Gastrocnemius medialis (tissue), 4 donors: ENCODE measurements at regions not wholly inside any gene's neighbourhood (a gene's known extent, or its start where the extent isn't known, plus 50 kb on each side); places are given as distances from the start of the nearest gene placed in this dataset.

Source experiments
- ATAC-seq, 2 donors: fragments of 150-250 bp; one replicate each; pipeline ENCODE4 v1.9.1; 2016
- DNase-seq, 2 donors: peaks; one replicate each; pipeline ENCODE4 v3.0.0-alpha.2; 2019
- H3K27ac ChIP-seq, 4 donors: fragments of 200-600 bp; sonication (generic); 1 replicate in 1 of 4; 2 replicates in 3 of 4; pipeline ENCODE4 v1.5.1; 2016 to 2018; ENCODE audit warnings: mild to moderate bottlenecking in 2 of 4, moderate library complexity in 1 of 4
- H3K27me3 ChIP-seq, 3 donors: fragments of 200-600 bp; sonication (generic) in 2 of 3; 1 replicate in 1 of 3; 2 replicates in 2 of 3; pipeline versions ENCODE4 v1.5.1 to v1.6.0; 2016 to 2019; ENCODE audit warnings: mild to moderate bottlenecking in 1 of 3, moderate library complexity in 1 of 3
- H3K36me3 ChIP-seq, 2 donors: fragments of 200-600 bp; sonication (generic) in 1 of 2; one replicate each; pipeline ENCODE4 v1.5.1; 2017 to 2018
- H3K4me1 ChIP-seq, 2 donors: fragments of 200-600 bp; sonication (generic) in 1 of 2; one replicate each; pipeline ENCODE4 v1.5.1; 2016 to 2017; ENCODE audit warnings: mild to moderate bottlenecking in 2 of 2
- H3K4me3 ChIP-seq, 4 donors: fragments of 200-600 bp; sonication (generic) in 3 of 4; 1 replicate in 1 of 4; 2 replicates in 3 of 4; pipeline ENCODE4 v1.5.1; 2016 to 2019; ENCODE audit warnings: mild to moderate bottlenecking in 2 of 4
- H3K9me3 ChIP-seq, 3 donors: fragments of 200-600 bp; sonication (generic) in 2 of 3; 1 replicate in 1 of 3; 2 replicates in 2 of 3; pipeline ENCODE4 v1.5.1; 2016 to 2019
- POLR2A ChIP-seq, 2 donors: fragments of 450-650 bp; IDR thresholded peaks; one replicate each; pipeline ENCODE4 v1.6.1; 2017; ENCODE audit warnings: antibody characterized with exemption in 2 of 2, mild to moderate bottlenecking in 2 of 2, moderate library complexity in 2 of 2
- in situ Hi-C, 4 donors: fragments of 200-750 bp; cut with MboI; loops; one replicate each; pipeline versions ENCODE4 v1.15.0 to v1.8.0; 2017; ENCODE audit warnings: low sequenced_read_pairs in 4 of 4
- intact Hi-C: fragments of 100-400 bp; cut with DNase I; formaldehyde crosslinking; loops from one replicate; pipeline ENCODE4 v1.15.1; 2023; ENCODE audit warnings: low total_unique reads
- TF ChIP-seq, protein P1 (sequence below), 5 experiments: fragments of 450-650 bp in 3 of 5; fragments of 200-600 bp in 2 of 5; sonication (generic) in 2 of 5; IDR thresholded peaks in 4 of 5; conservative IDR thresholded peaks in 1 of 5; 1 replicate in 4 of 5; 2 replicates in 1 of 5; pipeline ENCODE4 v1.5.1; 2016 to 2019; ENCODE audit warnings: antibody characterized with exemption in 5 of 5, mild to moderate bottlenecking in 3 of 5, moderate library complexity in 3 of 5

GRCh38 chr4:138413273-138413672, 171.1 kb upstream of the SLC7A11 start:
- Histone ChIP-seq H3K36me3 (no peaks in the 10 kb centered on the region), H3K9me3 (no peaks in the 10 kb centered on the region), H3K4me1 (no peaks in the 10 kb centered on the region), H3K4me3 (no peak overlapping the region), H3K27ac (no peak overlapping the region), H3K27me3 (no peaks in the 10 kb centered on the region)
- in situ Hi-C loops (no loop called here), intact Hi-C loops (no loop called here)
- no peak for DNase-seq
- no peak for ATAC-seq
- TF ChIP-seq, protein P1, sequence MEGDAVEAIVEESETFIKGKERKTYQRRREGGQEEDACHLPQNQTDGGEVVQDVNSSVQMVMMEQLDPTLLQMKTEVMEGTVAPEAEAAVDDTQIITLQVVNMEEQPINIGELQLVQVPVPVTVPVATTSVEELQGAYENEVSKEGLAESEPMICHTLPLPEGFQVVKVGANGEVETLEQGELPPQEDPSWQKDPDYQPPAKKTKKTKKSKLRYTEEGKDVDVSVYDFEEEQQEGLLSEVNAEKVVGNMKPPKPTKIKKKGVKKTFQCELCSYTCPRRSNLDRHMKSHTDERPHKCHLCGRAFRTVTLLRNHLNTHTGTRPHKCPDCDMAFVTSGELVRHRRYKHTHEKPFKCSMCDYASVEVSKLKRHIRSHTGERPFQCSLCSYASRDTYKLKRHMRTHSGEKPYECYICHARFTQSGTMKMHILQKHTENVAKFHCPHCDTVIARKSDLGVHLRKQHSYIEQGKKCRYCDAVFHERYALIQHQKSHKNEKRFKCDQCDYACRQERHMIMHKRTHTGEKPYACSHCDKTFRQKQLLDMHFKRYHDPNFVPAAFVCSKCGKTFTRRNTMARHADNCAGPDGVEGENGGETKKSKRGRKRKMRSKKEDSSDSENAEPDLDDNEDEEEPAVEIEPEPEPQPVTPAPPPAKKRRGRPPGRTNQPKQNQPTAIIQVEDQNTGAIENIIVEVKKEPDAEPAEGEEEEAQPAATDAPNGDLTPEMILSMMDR (IDR thresholded peaks at IDR 0.05 in 4 of 5, conservative IDR thresholded peaks at IDR 0.05 in 1 of 5), result no peak

DNA sequence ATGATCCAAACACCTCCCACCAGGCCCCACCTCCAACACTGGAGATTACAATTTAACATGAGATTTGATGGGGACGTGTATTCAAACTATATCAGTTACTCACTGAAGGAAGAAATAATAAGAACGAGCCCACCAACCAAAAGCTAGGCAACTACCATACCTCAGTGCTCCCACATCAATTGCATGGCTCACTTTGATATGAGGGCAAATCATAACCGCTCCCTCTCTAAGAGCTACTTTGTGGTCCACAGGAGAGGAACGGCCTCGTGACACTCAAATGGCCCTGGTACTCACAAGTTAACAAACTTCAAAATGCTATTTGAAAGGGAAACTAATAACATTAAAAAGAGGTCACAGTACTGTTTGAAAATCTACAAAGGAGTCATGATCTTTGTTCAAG, 170.7 kb upstream of the SLC7A11 start:
- intact Hi-C loops, result no loop called here
- ATAC-seq (no peak), DNase-seq (no peak)
- Histone ChIP-seq H3K27ac (no peak overlapping the region), H3K4me3 (no peak overlapping the region), H3K9me3 (no peaks in the 10 kb centered on the region), H3K4me1 (no peaks in the 10 kb centered on the region), H3K36me3 (no peaks in the 10 kb centered on the region), H3K27me3 (no peaks in the 10 kb centered on the region)
- in situ Hi-C loops, result no loop called here
- TF ChIP-seq, protein P1 (IDR thresholded peaks at IDR 0.05 in 4 of 5, conservative IDR thresholded peaks at IDR 0.05 in 1 of 5), result no peak
- no peak for TF ChIP-seq POLR2A (IDR thresholded peaks at IDR 0.05)

GRCh38 chr4:138410266-138410665, 168.1 kb upstream of the SLC7A11 start:
- DNase-seq, result no peak
- intact Hi-C loops (no loop called here), in situ Hi-C loops (no loop called here)
- Histone ChIP-seq H3K27ac (no peak overlapping the region), H3K27me3 (no peaks in the 10 kb centered on the region), H3K4me1 (no peaks in the 10 kb centered on the region), H3K9me3 (no peaks in the 10 kb centered on the region), H3K4me3 (no peak overlapping the region), H3K36me3 (no peaks in the 10 kb centered on the region)
- no peak for ATAC-seq
- no peak for TF ChIP-seq POLR2A (IDR thresholded peaks at IDR 0.05)
- TF ChIP-seq, protein P1 (IDR thresholded peaks at IDR 0.05 in 4 of 5, conservative IDR thresholded peaks at IDR 0.05 in 1 of 5), result no peak

GRCh38 chr4:138409670-138410069, 167.5 kb upstream of the SLC7A11 start:
- intact Hi-C loops (no loop called here), in situ Hi-C loops (no loop called here)
- H3K9me3 ChIP-seq, result no peaks in the 10 kb centered on the region
- H3K27me3 ChIP-seq, result no peaks in the 10 kb centered on the region
- no peaks in the 10 kb centered on the region for H3K36me3 ChIP-seq
- ATAC-seq, result no peak
- H3K4me3 ChIP-seq, result no peak overlapping the region
- no peaks in the 10 kb centered on the region for H3K4me1 ChIP-seq
- DNase-seq, result no peak
- no peak overlapping the region for H3K27ac ChIP-seq
- TF ChIP-seq, protein P1 (IDR thresholded peaks at IDR 0.05 in 4 of 5, conservative IDR thresholded peaks at IDR 0.05 in 1 of 5), result no peak
- no peak for TF ChIP-seq POLR2A (IDR thresholded peaks at IDR 0.05)

- ATAC-seq (no peak), DNase-seq (no peak)
- Histone ChIP-seq H3K27me3 (no peaks in the 10 kb centered on the region), H3K9me3 (no peaks in the 10 kb centered on the region), H3K4me3 (no peak overlapping the region), H3K36me3 (no peaks in the 10 kb centered on the region), H3K27ac (no peak overlapping the region), H3K4me1 (no peaks in the 10 kb centered on the region)
- in situ Hi-C loops, result no loop called here
- TF ChIP-seq, protein P1 (IDR thresholded peaks at IDR 0.05 in 4 of 5, conservative IDR thresholded peaks at IDR 0.05 in 1 of 5), result no peak
- no peak for TF ChIP-seq POLR2A (IDR thresholded peaks at IDR 0.05)
- intact Hi-C loops, result no loop called here
Measured at GRCh38 chr4:138408758-138409157, 166.6 kb upstream of the SLC7A11 start.
